ENCODE measurements at regions not wholly inside any gene's neighbourhood (a gene's known extent, or its start where the extent isn't known, plus 50 kb on each side); places are given as distances from the start of the nearest gene placed in this dataset.
A peak's percentile ranks its signal among the peaks of the same experiment; 100 is the strongest.

DNA sequence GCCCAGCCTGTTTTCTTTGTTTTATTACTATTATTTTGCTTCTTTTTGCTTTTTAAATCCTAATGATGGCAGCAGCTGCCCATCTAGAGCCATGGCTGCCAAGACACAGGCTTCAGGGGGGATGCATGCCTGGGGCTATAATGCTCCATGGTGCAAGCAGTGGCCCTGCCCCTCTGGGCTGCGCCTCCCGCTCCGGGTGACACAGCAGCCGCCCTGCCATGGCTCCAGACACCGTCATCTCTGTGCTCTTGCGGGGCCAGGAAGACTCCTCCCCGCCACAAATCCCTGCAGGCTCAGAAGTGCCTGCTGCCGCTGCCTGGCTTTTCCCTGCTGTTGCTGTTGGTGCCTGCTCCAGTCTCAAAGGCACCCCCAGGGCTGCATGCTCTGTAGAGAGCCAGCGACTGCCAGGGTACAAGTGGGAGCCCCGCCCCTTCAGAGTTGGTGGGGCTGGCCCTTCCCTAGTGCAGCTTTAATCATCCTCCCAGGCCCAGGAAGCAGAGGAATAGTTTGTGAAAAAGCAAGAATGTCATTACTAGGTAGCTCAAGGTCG, 581.5 kb downstream of the FGF9 start:
- no peaks in the 10 kb centered on the region for H3K27me3 Mint-ChIP-seq
- H3K4me1 Mint-ChIP-seq, result no peaks in the 10 kb centered on the region
- H3K36me3 Mint-ChIP-seq (ENCODE audit: low read depth), result no peaks in the 10 kb centered on the region
- ATAC-seq, result no peak
- DNase-seq, result no peak
- no peaks in the 10 kb centered on the region for H3K9me3 Mint-ChIP-seq
- no peak overlapping the region for H3K4me3 Mint-ChIP-seq
- no peak overlapping the region for H3K27ac Mint-ChIP-seq

DNA sequence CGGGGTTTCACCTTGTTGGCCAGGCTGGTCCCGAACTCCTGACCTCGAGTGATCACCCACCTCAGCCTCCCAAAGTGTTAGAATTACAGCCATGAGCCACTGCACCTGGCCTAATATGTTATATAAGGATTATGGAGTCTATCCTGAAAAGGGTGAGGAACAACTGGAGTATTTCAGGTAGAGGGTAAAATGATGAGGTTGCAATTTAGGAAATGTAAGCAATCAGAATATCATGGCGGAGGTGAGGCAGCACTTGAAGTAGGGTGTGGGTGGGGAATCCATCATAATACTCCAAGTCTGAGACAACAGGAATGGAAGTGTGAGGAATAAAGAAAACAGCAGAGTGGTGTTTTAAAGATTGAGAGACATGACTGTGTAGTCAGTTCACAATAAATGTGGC, 582.2 kb downstream of the FGF9 start:
- Mint-ChIP-seq H3K27ac (no peak overlapping the region), H3K36me3 (ENCODE audit: low read depth) (no peaks in the 10 kb centered on the region), H3K9me3 (no peaks in the 10 kb centered on the region), H3K4me3 (no peak overlapping the region), H3K4me1 (no peaks in the 10 kb centered on the region), H3K27me3 (no peaks in the 10 kb centered on the region)
- DNase-seq (no peak), ATAC-seq (no peak)

DNA sequence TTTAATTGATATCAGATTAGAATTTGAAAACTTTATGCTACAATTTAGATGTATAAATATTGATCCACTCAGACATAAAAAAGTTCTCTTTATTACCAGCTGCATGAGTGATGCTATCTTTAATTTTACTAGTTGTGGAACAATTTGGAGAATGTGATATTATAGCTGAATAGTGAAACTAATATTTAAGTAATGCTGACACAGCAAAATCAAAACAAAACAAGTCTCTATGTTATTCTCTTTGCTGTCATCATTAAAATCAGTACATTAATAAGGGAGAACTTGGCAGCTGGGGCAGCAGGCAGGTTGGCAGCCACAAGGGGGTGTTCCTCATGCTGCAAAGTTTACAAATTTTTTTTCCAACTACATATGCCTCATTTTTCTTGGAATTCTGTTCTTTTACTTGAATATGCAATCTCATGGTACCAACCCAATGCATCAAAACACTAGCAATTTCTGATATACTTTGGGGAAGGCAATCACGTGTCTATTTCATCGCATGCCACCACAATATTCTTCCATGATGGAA, 585.3 kb downstream of the FGF9 start:
- no peaks in the 10 kb centered on the region for H3K9me3 Mint-ChIP-seq
- H3K4me3 Mint-ChIP-seq, result no peak overlapping the region
- no peaks in the 10 kb centered on the region for H3K27me3 Mint-ChIP-seq
- no peak for DNase-seq
- no peaks in the 10 kb centered on the region for H3K4me1 Mint-ChIP-seq
- H3K36me3 Mint-ChIP-seq (ENCODE audit: low read depth), result no peaks in the 10 kb centered on the region
- ATAC-seq, result no peak
- H3K27ac Mint-ChIP-seq, result no peak overlapping the region

GRCh38 chr13:22262001-22262885, 591.4 kb downstream of the FGF9 start:
- H3K4me1 Mint-ChIP-seq, result no peaks in the 10 kb centered on the region
- no peaks in the 10 kb centered on the region for H3K9me3 Mint-ChIP-seq

DNA sequence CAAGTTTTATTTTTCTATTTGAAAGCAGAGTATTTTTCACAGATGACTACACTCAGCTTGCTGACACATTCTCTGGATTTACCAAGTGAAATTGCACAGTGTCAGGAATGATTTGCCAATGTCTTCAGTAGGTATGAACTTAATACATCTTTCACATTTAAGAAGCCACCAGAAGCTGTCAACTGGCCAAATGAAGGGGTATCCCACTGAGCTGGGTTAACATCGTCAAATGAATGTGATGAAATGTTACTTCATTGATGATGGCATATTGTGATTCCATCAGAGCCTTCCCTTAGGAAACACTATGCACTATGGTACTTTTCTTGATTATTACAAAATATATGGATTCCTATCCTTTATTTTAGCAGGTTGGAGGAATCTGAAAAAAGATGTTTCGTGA, 592.3 kb downstream of the FGF9 start:
- ATAC-seq, result no peak
- H3K9me3 Mint-ChIP-seq, result no peaks in the 10 kb centered on the region
- no peaks in the 10 kb centered on the region for H3K27me3 Mint-ChIP-seq
- no peak overlapping the region for H3K27ac Mint-ChIP-seq
- peaks cover 2% of the 10 kb centered on the region for H3K36me3 Mint-ChIP-seq (ENCODE audit: low read depth)
- DNase-seq, result no peak
- H3K4me1 Mint-ChIP-seq, result no peaks in the 10 kb centered on the region
- H3K4me3 Mint-ChIP-seq, result no peak overlapping the region

More at GRCh38 chr13:22262001-22262885, 591.4 kb downstream of the FGF9 start:
- Mint-ChIP-seq H3K4me3 (no peak overlapping the region), H3K27me3 (no peaks in the 10 kb centered on the region), H3K27ac (no peak overlapping the region), H3K36me3 (ENCODE audit: low read depth) (peaks cover 2% of the 10 kb centered on the region)
- ATAC-seq (no peak), DNase-seq (no peak)

DNA sequence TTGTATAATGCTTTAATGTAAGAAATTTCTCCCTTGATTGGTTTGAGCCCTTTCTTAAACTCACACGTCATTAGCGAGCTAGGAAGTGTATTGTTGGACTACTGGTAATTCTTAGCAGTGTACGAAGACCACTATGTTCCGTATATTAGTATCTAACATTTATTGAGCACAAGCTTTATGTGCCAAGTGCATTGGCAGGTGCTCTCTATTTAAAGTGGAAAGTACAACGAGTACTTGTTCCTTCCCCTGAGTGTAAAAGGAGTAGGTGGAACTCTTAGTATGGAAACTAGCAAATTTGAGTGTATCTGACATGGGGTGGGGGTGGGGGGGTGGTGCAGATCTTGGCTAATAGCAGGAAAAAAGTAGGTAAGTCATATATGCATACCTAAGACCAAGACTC, 594.7 kb downstream of the FGF9 start:
- no peak overlapping the region for H3K4me3 Mint-ChIP-seq
- H3K36me3 Mint-ChIP-seq (ENCODE audit: low read depth), result peaks cover 2% of the 10 kb centered on the region
- H3K27me3 Mint-ChIP-seq, result no peaks in the 10 kb centered on the region
- DNase-seq (no peak), ATAC-seq (no peak)
- H3K4me1 Mint-ChIP-seq, result no peaks in the 10 kb centered on the region
- H3K27ac Mint-ChIP-seq, result no peak overlapping the region
- H3K9me3 Mint-ChIP-seq, result no peaks in the 10 kb centered on the region

- Mint-ChIP-seq H3K36me3 (ENCODE audit: low read depth) (peaks cover 2% of the 10 kb centered on the region), H3K27ac (no peak overlapping the region), H3K27me3 (no peaks in the 10 kb centered on the region), H3K4me3 (no peak overlapping the region), H3K4me1 (peaks cover 3% of the 10 kb centered on the region), H3K9me3 (no peaks in the 10 kb centered on the region)
- DNase-seq (no peak), ATAC-seq (no peak)
Observed at GRCh38 chr13:22270881-22271280, 600.0 kb downstream of the FGF9 start.

DNA sequence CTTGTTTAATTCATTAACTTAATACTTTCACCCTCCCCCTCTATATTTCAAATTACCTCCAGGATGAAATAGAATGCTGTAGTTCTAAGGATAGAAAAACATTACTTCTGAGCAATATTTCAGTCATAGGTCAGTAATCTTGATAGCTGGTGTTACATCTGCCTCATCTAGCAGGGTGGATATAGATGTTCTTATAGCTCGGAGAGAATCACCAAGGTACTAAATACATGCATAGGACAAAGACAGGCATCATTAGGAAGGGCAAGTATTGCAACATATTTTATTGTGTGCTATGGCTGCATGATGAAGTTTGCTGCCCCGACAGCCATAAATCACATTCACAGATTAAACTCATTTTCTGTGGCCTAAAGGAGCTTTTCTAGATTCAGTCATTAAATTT, 601.0 kb downstream of the FGF9 start:
- no peak overlapping the region for H3K27ac Mint-ChIP-seq
- H3K27me3 Mint-ChIP-seq, result no peaks in the 10 kb centered on the region
- no peak for ATAC-seq
- DNase-seq, result no peak
- H3K36me3 Mint-ChIP-seq (ENCODE audit: low read depth), result no peaks in the 10 kb centered on the region
- H3K4me3 Mint-ChIP-seq, result no peak overlapping the region
- H3K4me1 Mint-ChIP-seq, result peaks cover 3% of the 10 kb centered on the region
- H3K9me3 Mint-ChIP-seq, result no peaks in the 10 kb centered on the region

GRCh38 chr13:22275393-22275792, 604.5 kb downstream of the FGF9 start:
- DNase-seq (no peak), ATAC-seq (no peak)
- no peaks in the 10 kb centered on the region for H3K9me3 Mint-ChIP-seq
- no peaks in the 10 kb centered on the region for H3K36me3 Mint-ChIP-seq (ENCODE audit: low read depth)
- no peaks in the 10 kb centered on the region for H3K27me3 Mint-ChIP-seq
- H3K27ac Mint-ChIP-seq, result no peak overlapping the region
- H3K4me3 Mint-ChIP-seq, result no peak overlapping the region
- peaks cover 8% of the 10 kb centered on the region for H3K4me1 Mint-ChIP-seq

DNA sequence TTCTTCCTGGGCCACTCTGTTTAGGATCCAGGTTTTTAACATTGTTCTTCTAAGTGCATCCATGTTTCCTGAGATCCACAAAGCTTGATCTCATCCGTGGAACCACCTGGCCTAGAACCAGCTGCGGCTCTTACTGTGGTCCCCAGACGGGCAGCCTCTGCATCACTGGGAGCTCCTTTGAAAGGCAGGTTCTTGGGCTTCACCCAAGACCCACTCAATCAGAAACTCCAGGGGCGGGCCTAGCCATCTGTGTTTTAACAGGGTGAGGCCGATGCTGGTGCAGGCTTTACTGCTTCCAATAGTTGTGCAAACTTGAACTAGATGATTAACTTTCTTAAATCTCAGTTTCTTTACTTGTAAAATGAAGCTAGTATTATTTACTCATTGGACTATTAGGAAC, 605.7 kb downstream of the FGF9 start:
- Mint-ChIP-seq H3K36me3 (ENCODE audit: low read depth) (no peaks in the 10 kb centered on the region), H3K9me3 (no peaks in the 10 kb centered on the region), H3K27ac (no peak overlapping the region), H3K4me3 (no peak overlapping the region), H3K27me3 (no peaks in the 10 kb centered on the region), H3K4me1 (peaks cover 8% of the 10 kb centered on the region)
- DNase-seq, result no peak
- ATAC-seq, result no peak

GRCh38 chr13:22278336-22278929, 607.6 kb downstream of the FGF9 start:
- no peaks in the 10 kb centered on the region for H3K36me3 Mint-ChIP-seq (ENCODE audit: low read depth)
- no peak overlapping the region for H3K27ac Mint-ChIP-seq
- peaks cover 5% of the 10 kb centered on the region for H3K4me1 Mint-ChIP-seq
- ATAC-seq (peak; percentile 72), DNase-seq (peak; percentile 68)
- no peaks in the 10 kb centered on the region for H3K9me3 Mint-ChIP-seq
- no peaks in the 10 kb centered on the region for H3K27me3 Mint-ChIP-seq
- no peak overlapping the region for H3K4me3 Mint-ChIP-seq

DNA sequence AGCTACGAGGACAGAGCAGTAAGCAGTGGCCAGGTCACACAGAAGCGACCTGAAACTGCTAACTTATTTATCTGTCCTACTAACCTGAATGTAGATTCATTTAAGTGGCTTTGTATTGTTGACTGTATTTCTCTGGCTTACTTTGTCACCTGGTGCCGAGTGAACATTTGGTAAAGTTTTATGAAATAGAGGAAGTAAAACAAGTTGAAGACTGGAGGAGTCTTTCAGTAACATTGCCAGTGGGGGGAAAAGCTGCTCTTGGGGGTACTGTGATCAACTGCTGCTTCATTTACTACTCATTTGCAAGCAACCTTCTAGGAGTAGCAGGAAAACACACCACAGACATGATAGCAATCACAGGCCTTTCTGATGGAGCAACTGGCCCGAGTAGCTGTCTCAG, 615.0 kb downstream of the FGF9 start:
- H3K4me3 Mint-ChIP-seq, result no peak overlapping the region
- H3K36me3 Mint-ChIP-seq (ENCODE audit: low read depth), result no peaks in the 10 kb centered on the region
- H3K4me1 Mint-ChIP-seq, result no peaks in the 10 kb centered on the region
- DNase-seq, result no peak
- no peak for ATAC-seq
- no peak overlapping the region for H3K27ac Mint-ChIP-seq
- no peaks in the 10 kb centered on the region for H3K9me3 Mint-ChIP-seq
- H3K27me3 Mint-ChIP-seq, result peaks cover 3% of the 10 kb centered on the region

DNA sequence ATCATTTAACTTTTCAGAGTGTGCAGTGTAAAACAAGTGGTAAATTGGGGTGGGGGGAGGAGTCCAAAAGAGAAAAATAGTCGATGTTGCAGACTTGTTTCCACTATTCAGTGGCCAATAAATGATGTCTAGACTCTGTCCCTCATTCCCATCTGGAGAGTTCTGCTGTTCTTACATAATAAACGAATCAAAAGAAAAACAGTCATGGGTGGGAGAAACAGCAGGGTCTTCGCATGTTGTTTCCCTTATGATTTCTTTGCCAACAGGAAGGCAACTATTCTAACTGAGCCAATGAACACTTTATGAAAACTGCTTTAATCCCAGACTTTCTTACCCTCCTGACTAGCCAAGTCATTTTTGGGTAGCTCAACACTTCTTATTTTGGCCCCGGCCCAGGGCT, 615.5 kb downstream of the FGF9 start:
- Mint-ChIP-seq H3K36me3 (ENCODE audit: low read depth) (no peaks in the 10 kb centered on the region), H3K4me3 (no peak overlapping the region), H3K27ac (no peak overlapping the region), H3K9me3 (no peaks in the 10 kb centered on the region), H3K4me1 (no peaks in the 10 kb centered on the region), H3K27me3 (peaks cover 3% of the 10 kb centered on the region)
- ATAC-seq (no peak), DNase-seq (no peak)

DNA sequence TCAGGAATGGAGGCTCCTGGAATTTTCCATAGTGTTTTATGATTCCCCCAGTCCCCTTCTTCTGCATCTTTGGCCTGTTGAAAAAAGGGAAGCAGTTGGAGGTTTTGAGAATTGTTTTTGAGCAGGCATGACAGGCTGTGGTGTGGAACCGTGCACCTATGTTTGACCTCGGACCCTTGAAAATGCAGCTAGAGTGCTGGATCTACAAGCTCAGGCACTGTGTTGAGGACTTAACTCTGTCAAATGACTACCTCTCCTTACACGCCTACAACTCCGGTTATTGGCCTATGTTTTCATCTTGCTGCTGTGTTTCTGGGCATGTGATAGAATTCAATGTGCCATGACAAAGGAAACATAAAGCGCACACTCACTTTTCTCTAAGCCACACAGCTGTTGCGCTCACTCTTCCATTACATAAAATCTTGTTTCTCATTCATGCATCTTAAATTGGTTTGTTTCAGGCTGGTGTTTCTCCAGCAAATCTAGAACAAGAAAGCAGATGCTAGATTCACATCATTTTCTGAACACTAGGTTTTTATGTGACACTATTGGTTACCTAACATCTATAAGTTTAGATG, 616.6 kb downstream of the FGF9 start:
- H3K36me3 Mint-ChIP-seq (ENCODE audit: low read depth), result no peaks in the 10 kb centered on the region
- ATAC-seq (no peak), DNase-seq (no peak)
- H3K4me1 Mint-ChIP-seq, result no peaks in the 10 kb centered on the region
- H3K9me3 Mint-ChIP-seq, result no peaks in the 10 kb centered on the region
- no peak overlapping the region for H3K27ac Mint-ChIP-seq
- H3K27me3 Mint-ChIP-seq, result peaks cover 3% of the 10 kb centered on the region
- H3K4me3 Mint-ChIP-seq, result no peak overlapping the region

DNA sequence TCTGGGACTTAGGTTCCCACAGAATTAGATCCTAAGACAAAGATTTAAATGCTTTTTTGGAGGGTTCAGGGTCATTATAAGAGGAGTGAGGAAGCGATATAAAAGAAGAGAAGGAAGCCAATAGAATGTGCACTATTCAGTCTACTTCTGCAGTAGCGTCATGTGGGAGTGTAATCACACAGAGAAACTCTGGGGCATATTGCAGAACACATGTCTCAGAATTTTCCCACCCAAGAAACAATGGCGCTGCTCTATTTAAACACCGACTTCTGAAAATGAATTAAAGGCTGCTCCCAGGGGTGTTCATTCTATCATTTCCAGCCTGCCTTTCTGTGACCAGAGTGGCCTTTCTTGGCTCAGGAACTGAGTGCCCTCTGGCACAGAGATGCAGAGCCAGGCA, 617.6 kb downstream of the FGF9 start:
- Mint-ChIP-seq H3K27ac (no peak overlapping the region), H3K4me3 (no peak overlapping the region), H3K27me3 (peaks cover 3% of the 10 kb centered on the region), H3K4me1 (no peaks in the 10 kb centered on the region), H3K36me3 (ENCODE audit: low read depth) (no peaks in the 10 kb centered on the region), H3K9me3 (no peaks in the 10 kb centered on the region)
- no peak for ATAC-seq
- DNase-seq, result no peak

All from activated naive CD8-positive, alpha-beta T cell treated with anti-CD3 and anti-CD28 coated beads, Interleukin-2, amount 50 U/mL, for 24 hours (primary cell).